H9 (cell line): ENCODE measurements at regions not wholly inside any gene's neighbourhood (a gene's known extent, or its start where the extent isn't known, plus 50 kb on each side); places are given as distances from the start of the nearest gene placed in this dataset.

Source experiments
- DNase-seq: peaks from one replicate; pipeline ENCODE4 v3.0.0-alpha.2; 2017
- H2AFZ ChIP-seq: one replicate; pipeline ENCODE4 v1.6.1; 2013; ENCODE audit warnings: mild to moderate bottlenecking, low read length, control low read depth, moderate library complexity
- H2AK5ac ChIP-seq: 2 replicates; pipeline ENCODE4 v1.6.1; 2013; ENCODE audit warnings: low read length, control low read depth, mixed read lengths; ENCODE audit not compliant: insufficient read length
- H2BK120ac ChIP-seq: one replicate; pipeline ENCODE4 v1.6.1; 2013; ENCODE audit warnings: low read depth, mild to moderate bottlenecking, low read length, control low read depth, inconsistent platforms; ENCODE audit not compliant: poor library complexity, severe bottlenecking
- H2BK12ac ChIP-seq: 2 replicates; pipeline ENCODE4 v1.6.1; 2013; ENCODE audit warnings: low read length, control low read depth, mixed read lengths, low read depth; ENCODE audit not compliant: insufficient read length
- H2BK15ac ChIP-seq: 2 replicates; pipeline ENCODE4 v1.6.1; 2013; ENCODE audit warnings: low read depth, low read length, control low read depth
- H2BK20ac ChIP-seq: one replicate; pipeline ENCODE4 v1.6.1; 2013; ENCODE audit warnings: low read depth, mild to moderate bottlenecking, low read length, control low read depth, inconsistent platforms; ENCODE audit not compliant: poor library complexity, severe bottlenecking
- H2BK5ac ChIP-seq: 2 replicates; pipeline ENCODE4 v1.6.1; 2013; ENCODE audit warnings: low read length, control low read depth, mixed read lengths; ENCODE audit not compliant: insufficient read length
- H3K14ac ChIP-seq: 2 replicates; pipeline ENCODE4 v1.6.1; 2013; ENCODE audit warnings: low read length, control low read depth; ENCODE audit not compliant: insufficient read depth
- H3K18ac ChIP-seq: 2 replicates; pipeline ENCODE4 v1.6.1; 2013; ENCODE audit warnings: low read depth, mild to moderate bottlenecking, mixed read lengths, low read length, control low read depth; ENCODE audit not compliant: insufficient read length
- H3K23ac ChIP-seq: 2 replicates; pipeline ENCODE4 v1.6.1; 2013; ENCODE audit warnings: low read length, control low read depth, mixed read lengths, low read depth; ENCODE audit not compliant: insufficient read length
- H3K23me2 ChIP-seq: 2 replicates; pipeline ENCODE4 v1.6.1; 2013; ENCODE audit warnings: low read depth, mild to moderate bottlenecking, mixed read lengths, low read length, control low read depth; ENCODE audit not compliant: insufficient read length, poor library complexity, severe bottlenecking
- H3K27ac ChIP-seq: 2 replicates; pipeline ENCODE4 v1.5.1; 2013; ENCODE audit warnings: low read length, control low read depth, mixed read lengths, low read depth; ENCODE audit not compliant: insufficient read length
- H3K27me3 ChIP-seq: 2 replicates; pipeline ENCODE4 v1.6.1; 2013; ENCODE audit warnings: low read length, control low read depth, inconsistent platforms; ENCODE audit not compliant: insufficient read depth
- H3K4ac ChIP-seq: 2 replicates; pipeline ENCODE4 v1.6.1; 2013; ENCODE audit warnings: low read depth, mild to moderate bottlenecking, control low read depth, inconsistent platforms, low read length, moderate library complexity
- H3K4me1 ChIP-seq: 2 replicates; pipeline ENCODE4 v1.6.1; 2013; ENCODE audit warnings: low read length, control low read depth, inconsistent platforms; ENCODE audit not compliant: insufficient read depth
- H3K4me2 ChIP-seq: 2 replicates; pipeline ENCODE4 v1.6.1; 2013; ENCODE audit warnings: low read length, control low read depth, mixed read lengths; ENCODE audit not compliant: insufficient read length, insufficient read depth
- H3K56ac ChIP-seq: 2 replicates; pipeline ENCODE4 v1.6.1; 2013; ENCODE audit warnings: low read depth, mild to moderate bottlenecking, mixed read lengths, low read length, control low read depth; ENCODE audit not compliant: insufficient read length
- H3K79me1 ChIP-seq: 2 replicates; pipeline ENCODE4 v1.6.1; 2013; ENCODE audit warnings: low read depth, mild to moderate bottlenecking, moderate library complexity, low read length, control low read depth, inconsistent platforms; ENCODE audit not compliant: insufficient read depth, poor library complexity, severe bottlenecking
- H3K79me2 ChIP-seq: 2 replicates; pipeline ENCODE4 v1.6.1; 2013; ENCODE audit warnings: low read length, control low read depth, inconsistent platforms; ENCODE audit not compliant: insufficient read depth
- H3K9ac ChIP-seq: 2 replicates; pipeline ENCODE4 v1.6.1; 2013; ENCODE audit warnings: low read length, control low read depth, mixed read lengths; ENCODE audit not compliant: insufficient read length; ENCODE audit errors: extremely low read depth
- H3K9me3 ChIP-seq: one replicate; pipeline ENCODE4 v1.6.1; 2013; ENCODE audit warnings: low read depth, low read length, inconsistent platforms; ENCODE audit not compliant: control insufficient read depth
- H3T11ph ChIP-seq: one replicate; pipeline ENCODE4 v1.6.1; 2013; ENCODE audit warnings: mild to moderate bottlenecking, low read length, control low read depth, inconsistent platforms
- H4K20me1 ChIP-seq: one replicate; pipeline ENCODE4 v1.6.1; 2013; ENCODE audit not compliant: control insufficient read depth, insufficient read length, insufficient read depth
- H4K5ac ChIP-seq: 2 replicates; pipeline ENCODE4 v1.6.1; 2013; ENCODE audit warnings: low read depth, mild to moderate bottlenecking, mixed read lengths, low read length, control low read depth; ENCODE audit not compliant: insufficient read length
- H4K8ac ChIP-seq: replicated peaks from 2 replicates; pipeline ENCODE4 v1.6.1; 2013; ENCODE audit warnings: low read length, control low read depth, mixed read lengths, low read depth; ENCODE audit not compliant: insufficient read length
- H4K91ac ChIP-seq: 2 replicates; pipeline ENCODE4 v1.6.1; 2013; ENCODE audit warnings: low read depth, mild to moderate bottlenecking, moderate library complexity, mixed read lengths, low read length, control low read depth; ENCODE audit not compliant: insufficient read length
- H3K27ac Mint-ChIP-seq, 3 experiments: 2 replicates in 2 of 3; 3 replicates in 1 of 3; pipeline ENCODE4 v1.8.0; 2020 to 2021; ENCODE audit warnings: mixed read lengths in 3 of 3, mild to moderate bottlenecking in 1 of 3, moderate library complexity in 1 of 3
- H3K27me3 Mint-ChIP-seq: 2 replicates; pipeline ENCODE4 v1.8.0; 2021; ENCODE audit warnings: low read depth, mild to moderate bottlenecking, moderate library complexity, mixed read lengths
- H3K36me3 Mint-ChIP-seq, 3 experiments: 2 replicates in 2 of 3; 3 replicates in 1 of 3; pipeline ENCODE4 v1.8.0; 2020 to 2021; ENCODE audit warnings: low read depth in 3 of 3, mixed read lengths in 3 of 3; ENCODE audit not compliant: insufficient read depth in 1 of 3
- H3K4me1 Mint-ChIP-seq, 2 experiments: 2 replicates each; pipeline ENCODE4 v1.8.0; 2020; ENCODE audit warnings: mixed read lengths in 2 of 2
- H3K4me3 Mint-ChIP-seq, 2 experiments: 2 replicates in 1 of 2; 3 replicates in 1 of 2; pipeline ENCODE4 v1.8.0; 2020 to 2021; ENCODE audit warnings: mild to moderate bottlenecking in 2 of 2, mixed read lengths in 2 of 2, moderate library complexity in 1 of 2
- H3K9me3 Mint-ChIP-seq, 2 experiments: 2 replicates in 1 of 2; 3 replicates in 1 of 2; pipeline ENCODE4 v1.8.0; 2020; ENCODE audit warnings: mild to moderate bottlenecking in 2 of 2, mixed read lengths in 2 of 2, moderate library complexity in 1 of 2
- CTCF ChIP-seq: fragments of 200-600 bp; sonication (generic); conservative IDR thresholded peaks from 3 replicates; pipeline ENCODE4 v1.8.0; 2021; ENCODE audit warnings: antibody characterized with exemption, mild to moderate bottlenecking
- WGBS: extraction: QIAGEN DNeasy Blood & Tissue Kit; methylation state at CpG from one replicate; pipeline ENCODE4 v1.1.7; 2013; ENCODE audit warnings: missing lambda C conversion rate, low lambda C conversion rate, mixed read lengths; ENCODE audit not compliant: insufficient read length; ENCODE audit errors: extremely low coverage; 5-methylcytosine and 5-hydroxymethylcytosine counted together

- no peak overlapping the region for H2BK20ac ChIP-seq
- no peak overlapping the region for H2BK15ac ChIP-seq
- H3K9me3 ChIP-seq, result no peaks in the 10 kb centered on the region
- no peak overlapping the region for H4K91ac ChIP-seq
- no peak overlapping the region for H2AFZ ChIP-seq
- no peaks in the 10 kb centered on the region for H3K79me1 ChIP-seq
- no peak overlapping the region for H3K27ac ChIP-seq
- no CpG with 5 or more reads among the region's 1 CpG for WGBS
- H3K4ac ChIP-seq, result no peak overlapping the region
- H3K18ac ChIP-seq, result no peak overlapping the region
- H3K4me3 Mint-ChIP-seq, result no peak overlapping the region
- peaks cover 17 to 25% of the 10 kb centered on the region in 2 experiments for H3K4me1 Mint-ChIP-seq
- no peak overlapping the region for H2AK5ac ChIP-seq
- no peak for DNase-seq
- H4K8ac ChIP-seq, result no peak overlapping the region
- H3K36me3 Mint-ChIP-seq, result peaks cover 10 to 20% (median 10%) of the 10 kb centered on the region in 3 experiments
- no peak overlapping the region for H3K23ac ChIP-seq
- peak overlapping the region in 2 of 3 experiments; percentile 4 to 29; a peak in 2 of 7 replicates for H3K27ac Mint-ChIP-seq
- no peaks in the 10 kb centered on the region for H3K79me2 ChIP-seq
- H3K9me3 Mint-ChIP-seq, result peaks cover 13% of the 10 kb centered on the region in 2 experiments
- H4K5ac ChIP-seq, result no peak overlapping the region
- no peak for TF ChIP-seq CTCF
- no peak overlapping the region for H2BK12ac ChIP-seq
- no peak overlapping the region for H2BK120ac ChIP-seq
- H3K9ac ChIP-seq, result no peak overlapping the region
- no peaks in the 10 kb centered on the region for H3K23me2 ChIP-seq
- no peaks in the 10 kb centered on the region for H3K27me3 Mint-ChIP-seq
- no peaks in the 10 kb centered on the region for H3K4me1 ChIP-seq
- no peak overlapping the region for H3T11ph ChIP-seq
- H3K14ac ChIP-seq, result no peak overlapping the region
- no peak overlapping the region for H3K4me2 ChIP-seq
- H2BK5ac ChIP-seq, result no peak overlapping the region
- H3K27me3 ChIP-seq, result no peaks in the 10 kb centered on the region
- H3K56ac ChIP-seq, result no peak overlapping the region
- no peaks in the 10 kb centered on the region for H4K20me1 ChIP-seq
These were observed 457.7 kb downstream of the IPMK start for GRCh38 chr10:57809961-57810360.
